GM12878 (cell line): ENCODE measurements at regions not wholly inside any gene's neighbourhood (a gene's known extent, or its start where the extent isn't known, plus 50 kb on each side); places are given as distances from the start of the nearest gene placed in this dataset.

Experiments
- BACH1 ChIP-seq: fragments of 450-650 bp; IDR thresholded peaks from 2 replicates; pipeline ENCODE4 v1.6.1; 2017; ENCODE audit warnings: mild to moderate bottlenecking, borderline replicate concordance
- BMI1 ChIP-seq: fragments of 450-650 bp; IDR thresholded peaks from 2 replicates; pipeline ENCODE4 v1.6.1; 2016; ENCODE audit warnings: mild to moderate bottlenecking, moderate library complexity, borderline replicate concordance
- ELK1 ChIP-seq: IDR thresholded peaks from 2 replicates; pipeline ENCODE4 v1.6.1; 2012; ENCODE audit warnings: low read depth, low read length, improper control_type of control experiment
- FOXK2 ChIP-seq: fragments of 450-650 bp; IDR thresholded peaks from 2 replicates; pipeline ENCODE4 v1.6.1; 2017; ENCODE audit warnings: mild to moderate bottlenecking, moderate library complexity
- HDGF ChIP-seq: fragments of 450-650 bp; IDR thresholded peaks from 2 replicates; pipeline ENCODE4 v1.6.1; 2016; ENCODE audit warnings: antibody characterized with exemption
- KAT2A ChIP-seq: conservative IDR thresholded peaks from 2 replicates; pipeline ENCODE4 v1.6.1; 2011; ENCODE audit warnings: low read depth, low read length; ENCODE audit not compliant: control insufficient read depth
- MEF2A ChIP-seq: IDR thresholded peaks from 2 replicates; pipeline ENCODE4 v1.6.1; 2011; ENCODE audit warnings: low read depth, mild to moderate bottlenecking, low read length, moderate library complexity; ENCODE audit not compliant: insufficient read depth
- MLLT1 ChIP-seq: fragments of 450-650 bp; IDR thresholded peaks from 2 replicates; pipeline ENCODE4 v1.6.1; 2016; ENCODE audit warnings: mild to moderate bottlenecking
- SKIL ChIP-seq: fragments of 450-650 bp; IDR thresholded peaks from 2 replicates; pipeline ENCODE4 v1.6.1; 2017; ENCODE audit warnings: mild to moderate bottlenecking, low read depth, inconsistent platforms; ENCODE audit not compliant: poor library complexity, severe bottlenecking
- SMC3 ChIP-seq: IDR thresholded peaks from 2 replicates; pipeline ENCODE4 v1.6.1; 2011; ENCODE audit warnings: low read length, improper control_type of control experiment, borderline replicate concordance
- TAF1 ChIP-seq: IDR thresholded peaks from 2 replicates; pipeline ENCODE4 v1.6.1; 2011; ENCODE audit warnings: mild to moderate bottlenecking, low read depth, low read length, borderline replicate concordance
- TARDBP ChIP-seq: IDR thresholded peaks from 2 replicates; pipeline ENCODE4 v1.6.1; 2016; ENCODE audit warnings: borderline replicate concordance
- TCF12 ChIP-seq: IDR thresholded peaks from 2 replicates; pipeline ENCODE4 v1.6.1; 2011; ENCODE audit warnings: low read depth, mild to moderate bottlenecking, low read length
- TCF3 ChIP-seq: IDR thresholded peaks from 2 replicates; pipeline ENCODE4 v1.6.1; 2012; ENCODE audit warnings: low read depth, mild to moderate bottlenecking, low read length, borderline replicate concordance; ENCODE audit not compliant: insufficient read depth
- YY1 ChIP-seq: IDR thresholded peaks from 2 replicates; pipeline ENCODE4 v1.6.1; 2011; ENCODE audit warnings: low read depth, mild to moderate bottlenecking, low read length
- ZNF207 ChIP-seq: fragments of 450-650 bp; IDR thresholded peaks from 2 replicates; pipeline ENCODE4 v1.6.1; 2014; ENCODE audit warnings: antibody characterized with exemption, mild to moderate bottlenecking, borderline replicate concordance
- ZNF24 ChIP-seq: fragments of 450-650 bp; IDR thresholded peaks from 2 replicates; pipeline ENCODE4 v1.6.1; 2017; ENCODE audit warnings: antibody characterized with exemption, mild to moderate bottlenecking
- ZNF384 ChIP-seq: IDR thresholded peaks from 2 replicates; pipeline ENCODE4 v1.6.1; 2012; ENCODE audit warnings: low read depth, mild to moderate bottlenecking, low read length, improper control_type of control experiment, borderline replicate concordance

- TF ChIP-seq SKIL = peak; percentile 61
- TF ChIP-seq KAT2A = no peak
- TF ChIP-seq TAF1 = no peak
- TF ChIP-seq SMC3 = peak; percentile 93
- TF ChIP-seq YY1 = 0 out of 2 replicates have a peak, but pooled peaks have one; percentile 43
- no peak for TF ChIP-seq ZNF384
- TF ChIP-seq ELK1 = no peak
- no peak for TF ChIP-seq BMI1
- no peak for TF ChIP-seq HDGF
- no peak for TF ChIP-seq ZNF207
- no peak for TF ChIP-seq BACH1
- TF ChIP-seq MLLT1 = peak; percentile 31; the same call in 1 of the 2 replicates
- TF ChIP-seq FOXK2 = no peak
- 0 out of 2 replicates have a peak, but pooled peaks have one; percentile 17 for TF ChIP-seq MEF2A
- TF ChIP-seq TARDBP = no peak
- TF ChIP-seq TCF3 = no peak
- TF ChIP-seq TCF12 = no peak
- TF ChIP-seq ZNF24 = 0 out of 2 replicates have a peak, but pooled peaks have one; percentile 14
These were observed 143.2 kb downstream of the BBOX1 start (continued) for GRCh38 chr11:27183672-27184457.
